Retinal pigment epithelial cell (primary cell): ENCODE measurements at regions not wholly inside any gene's neighbourhood (a gene's known extent, or its start where the extent isn't known, plus 50 kb on each side); places are given as distances from the start of the nearest gene placed in this dataset.

Experiments used
- DNase-seq: peaks from one replicate; pipeline ENCODE4 v3.0.0-alpha.2; 2010; ENCODE audit warnings: low read depth
- H3K4me3 ChIP-seq: 2 replicates; pipeline ENCODE4 v1.5.1; 2011; ENCODE audit warnings: mild to moderate bottlenecking, low read length, control low read depth, moderate library complexity
- TF ChIP-seq, protein P1 (sequence below): conservative IDR thresholded peaks from 2 replicates; pipeline ENCODE4 v1.5.1; 2011; ENCODE audit warnings: low read depth, low read length, control low read depth, inconsistent platforms

GRCh38 chr2:226637383-226637782 is 162.2 kb downstream of the IRS1 start:
- TF ChIP-seq, protein P1, sequence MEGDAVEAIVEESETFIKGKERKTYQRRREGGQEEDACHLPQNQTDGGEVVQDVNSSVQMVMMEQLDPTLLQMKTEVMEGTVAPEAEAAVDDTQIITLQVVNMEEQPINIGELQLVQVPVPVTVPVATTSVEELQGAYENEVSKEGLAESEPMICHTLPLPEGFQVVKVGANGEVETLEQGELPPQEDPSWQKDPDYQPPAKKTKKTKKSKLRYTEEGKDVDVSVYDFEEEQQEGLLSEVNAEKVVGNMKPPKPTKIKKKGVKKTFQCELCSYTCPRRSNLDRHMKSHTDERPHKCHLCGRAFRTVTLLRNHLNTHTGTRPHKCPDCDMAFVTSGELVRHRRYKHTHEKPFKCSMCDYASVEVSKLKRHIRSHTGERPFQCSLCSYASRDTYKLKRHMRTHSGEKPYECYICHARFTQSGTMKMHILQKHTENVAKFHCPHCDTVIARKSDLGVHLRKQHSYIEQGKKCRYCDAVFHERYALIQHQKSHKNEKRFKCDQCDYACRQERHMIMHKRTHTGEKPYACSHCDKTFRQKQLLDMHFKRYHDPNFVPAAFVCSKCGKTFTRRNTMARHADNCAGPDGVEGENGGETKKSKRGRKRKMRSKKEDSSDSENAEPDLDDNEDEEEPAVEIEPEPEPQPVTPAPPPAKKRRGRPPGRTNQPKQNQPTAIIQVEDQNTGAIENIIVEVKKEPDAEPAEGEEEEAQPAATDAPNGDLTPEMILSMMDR: no peak
- DNase-seq: no peak
- H3K4me3 ChIP-seq: no peak overlapping the region

GRCh38 chr2:226636586-226636985 is 163.0 kb downstream of the IRS1 start:
- no peak overlapping the region for H3K4me3 ChIP-seq
- DNase-seq: no peak
- TF ChIP-seq, protein P1: no peak

DNA sequence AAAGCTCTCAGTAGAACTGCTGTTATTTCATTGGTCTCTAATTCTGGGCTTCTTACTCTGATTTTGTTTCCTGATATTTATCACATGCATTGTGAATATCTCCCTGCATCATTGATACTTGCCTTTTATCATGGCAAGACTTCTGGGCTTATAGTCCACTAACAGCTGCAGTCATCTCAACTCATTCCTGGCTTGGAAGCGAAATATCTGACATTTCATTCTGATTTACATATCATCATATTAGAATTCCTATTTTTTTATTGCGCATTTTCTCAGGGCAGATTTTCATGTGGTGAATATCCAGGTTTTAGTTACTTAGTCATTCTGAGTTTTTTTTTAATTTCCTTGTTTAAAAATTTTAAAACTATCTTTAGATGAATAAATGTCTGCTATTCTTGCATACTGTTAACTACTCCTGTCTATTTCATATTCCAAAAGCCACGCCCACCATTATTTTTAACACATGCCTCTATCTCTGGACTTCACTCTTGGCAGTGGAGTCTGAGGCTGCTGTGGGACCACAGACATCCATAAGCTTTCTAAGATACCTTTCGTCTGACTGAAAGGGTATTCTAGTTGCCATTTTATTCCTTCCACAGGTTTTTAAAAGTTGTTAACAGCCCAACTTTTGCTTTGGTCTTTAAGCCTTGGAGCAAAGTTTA is 164.5 kb downstream of the IRS1 start:
- TF ChIP-seq, protein P1: no peak
- H3K4me3 ChIP-seq: no peak overlapping the region
- no peak for DNase-seq

DNA sequence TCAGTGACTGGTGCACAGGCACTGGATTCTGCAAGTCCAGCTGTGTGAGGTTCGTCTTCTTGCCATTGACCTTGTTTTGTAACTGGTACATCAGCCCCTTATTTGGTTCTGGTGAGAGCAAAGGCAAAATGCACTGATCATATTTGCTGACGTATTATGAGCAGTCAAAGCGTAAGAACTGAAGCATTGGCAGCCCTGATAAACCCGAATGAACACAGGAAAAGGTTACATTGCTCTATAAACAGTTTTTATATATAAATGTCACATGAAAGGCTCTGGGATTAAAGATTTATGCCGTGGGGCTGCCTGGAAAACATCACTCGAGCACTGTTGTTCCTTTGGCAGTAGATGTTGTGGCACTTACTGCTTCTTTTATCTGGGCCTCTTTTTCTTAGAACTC is 167.9 kb downstream of the IRS1 start:
- no peak overlapping the region for H3K4me3 ChIP-seq
- TF ChIP-seq, protein P1: no peak
- DNase-seq: no peak

- TF ChIP-seq, protein P1: no peak
- H3K4me3 ChIP-seq: no peak overlapping the region
These were observed 168.4 kb downstream of the IRS1 start for GRCh38 chr2:226631187-226631586.

GRCh38 chr2:226625946-226626345 is 173.7 kb downstream of the IRS1 start:
- DNase-seq: no peak
- TF ChIP-seq, protein P1: no peak
- H3K4me3 ChIP-seq: no peak overlapping the region

More at GRCh38 chr2:226631187-226631586, 168.4 kb downstream of the IRS1 start:
- DNase-seq: no peak

- TF ChIP-seq, protein P1: no peak
- DNase-seq: no peak
- H3K4me3 ChIP-seq: no peak overlapping the region
These were observed 175.8 kb downstream of the IRS1 start for GRCh38 chr2:226623587-226624368.
